ENCODE measurements at regions not wholly inside any gene's neighbourhood (a gene's known extent, or its start where the extent isn't known, plus 50 kb on each side); places are given as distances from the start of the nearest gene placed in this dataset.
"Not testable (repeated sequence)": the region's sequence is repeated elsewhere in the genome, so short reads cannot be mapped to it uniquely, and the experiment has no call there.

DNA sequence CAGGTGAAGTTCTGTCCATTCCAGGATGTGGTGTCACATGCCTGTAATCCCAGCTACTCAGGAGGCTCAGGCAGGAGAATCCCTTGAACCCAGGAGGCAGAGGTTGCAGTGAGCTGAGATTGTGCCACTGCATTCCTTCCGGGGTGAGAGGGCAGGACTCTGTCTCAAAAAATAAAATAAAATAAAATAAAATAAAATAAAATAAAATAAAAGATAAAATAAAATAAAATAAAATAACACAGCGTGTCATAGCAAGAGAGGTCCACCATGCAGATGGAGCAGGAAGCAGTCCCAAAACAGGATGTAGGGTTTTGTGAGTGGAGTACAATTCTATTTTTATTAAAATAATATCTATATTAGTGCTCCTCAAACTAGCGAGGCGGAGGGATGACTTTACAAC lies 83.1 kb upstream of the CD82 start:
- WGBS (ENCODE audit: insufficient coverage): no CpG with 5 or more reads among the region's 4 CpGs
- H3K27ac Mint-ChIP-seq; H3K4me3 Mint-ChIP-seq; H3K4me3 ChIP-seq (ENCODE audit: control extremely low read depth in 1 of 5, extremely low read depth in 1 of 5, insufficient read depth in 1 of 5, low read depth in 2 of 5, low read length in 4 of 5); CTCF ChIA-PET; intact Hi-C loops (cut with micrococcal nuclease); H3K36me3 ChIP-seq (replicated peaks in 1 of 2; ENCODE audit: control extremely low read depth in 1 of 2, control insufficient read depth in 1 of 2, extremely low read depth in 1 of 2, insufficient read depth in 2 of 2, low read length in 1 of 2); H3K27me3 ChIP-seq (replicated peaks in 1 of 4; ENCODE audit: control extremely low read depth in 1 of 4, control insufficient read depth in 3 of 4, insufficient read depth in 4 of 4, low read length in 3 of 4); POLR2A ChIA-PET; H3K27ac ChIP-seq (ENCODE audit: low read length in 2 of 2); H3K4me2 ChIP-seq (replicated peaks; ENCODE audit: low read depth, low read length, poor library complexity, severe bottlenecking); H3K79me2 ChIP-seq (ENCODE audit: control insufficient read depth, insufficient read depth, low read length); H4K20me1 ChIP-seq (ENCODE audit: control insufficient read depth, insufficient read depth, low read length, poor library complexity, severe bottlenecking); H3K4me1 ChIP-seq (ENCODE audit: control insufficient read depth in 2 of 2, insufficient read depth in 2 of 2, low read length in 2 of 2); ATAC-seq (ENCODE audit: low read depth); H3K9me3 Mint-ChIP-seq (ENCODE audit: insufficient read depth); DNase-seq; H2AFZ ChIP-seq (ENCODE audit: insufficient read depth, low read depth, low read length, poor library complexity, severe bottlenecking); H3K27me3 Mint-ChIP-seq; H3K9ac ChIP-seq (ENCODE audit: low read length); H3K4me1 Mint-ChIP-seq: not testable (repeated sequence)
- H3K9me3 ChIP-seq (ENCODE audit: control extremely low read depth in 1 of 3, control insufficient read depth in 2 of 3, insufficient read depth in 1 of 3, low read length in 2 of 3): peaks cover 0 to 21% (median 0%) of the 10 kb centered on the region in 3 donors

DNA sequence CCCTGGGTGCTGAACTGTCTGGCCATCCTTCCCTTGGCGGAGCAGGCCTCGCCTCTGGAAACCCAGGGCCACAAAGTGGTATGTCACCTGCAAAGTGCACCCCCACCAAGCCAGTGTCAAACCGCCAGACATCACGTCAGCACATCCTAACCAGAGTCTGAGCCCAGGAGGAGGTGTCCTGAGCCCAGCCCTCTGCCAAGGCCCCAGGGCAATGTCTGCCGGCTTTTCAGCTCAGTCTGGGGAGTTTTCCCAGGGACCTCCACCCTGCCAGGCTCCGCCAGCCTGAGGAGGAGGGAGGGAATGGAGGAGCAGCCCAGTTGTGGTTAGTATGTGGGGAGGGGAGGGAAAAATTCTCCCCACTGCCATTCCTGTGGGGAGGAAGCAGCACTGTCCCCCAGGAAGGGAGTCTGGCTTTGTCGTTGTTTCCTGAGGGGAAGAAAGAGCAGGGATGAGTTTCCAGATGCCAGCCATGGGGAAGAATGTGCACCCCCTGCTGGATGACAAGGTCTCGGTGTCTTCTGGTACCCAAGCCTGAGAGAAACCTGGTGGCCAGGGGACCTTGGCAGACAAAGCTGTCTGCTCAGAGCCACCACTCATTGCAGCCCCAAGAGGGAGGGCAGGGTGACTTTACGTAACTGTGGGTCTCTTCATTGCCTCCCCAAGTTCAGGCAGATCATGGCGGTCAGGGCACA lies 81.4 kb upstream of the CD82 start:
- Mint-ChIP-seq H3K27ac (no peak overlapping the region), H3K4me3 (no peak overlapping the region), H3K27me3 (peaks cover 5% of the 10 kb centered on the region), H3K9me3 (ENCODE audit: insufficient read depth) (no peaks in the 10 kb centered on the region), H3K4me1 (no peaks in the 10 kb centered on the region)
- Histone ChIP-seq H3K27me3 (replicated peaks in 1 of 4; ENCODE audit: control extremely low read depth in 1 of 4, control insufficient read depth in 3 of 4, insufficient read depth in 4 of 4, low read length in 3 of 4) (peaks cover 0 to 3% (median 0%) of the 10 kb centered on the region in 4 experiments), H3K4me3 (ENCODE audit: control extremely low read depth in 1 of 5, extremely low read depth in 1 of 5, insufficient read depth in 1 of 5, low read depth in 2 of 5, low read length in 4 of 5) (no peak overlapping the region), H3K9ac (ENCODE audit: low read length) (no peak overlapping the region), H3K4me2 (replicated peaks; ENCODE audit: low read depth, low read length, poor library complexity, severe bottlenecking) (no peak overlapping the region), H3K9me3 (ENCODE audit: control extremely low read depth in 1 of 3, control insufficient read depth in 2 of 3, insufficient read depth in 1 of 3, low read length in 2 of 3) (peaks cover 0 to 28% (median 0%) of the 10 kb centered on the region in 3 donors), H3K4me1 (ENCODE audit: control insufficient read depth in 2 of 2, insufficient read depth in 2 of 2, low read length in 2 of 2) (no peaks in the 10 kb centered on the region), H3K36me3 (replicated peaks in 1 of 2; ENCODE audit: control extremely low read depth in 1 of 2, control insufficient read depth in 1 of 2, extremely low read depth in 1 of 2, insufficient read depth in 2 of 2, low read length in 1 of 2) (no peaks in the 10 kb centered on the region), H3K79me2 (ENCODE audit: control insufficient read depth, insufficient read depth, low read length) (no peaks in the 10 kb centered on the region), H3K27ac (ENCODE audit: low read length in 2 of 2) (no peak overlapping the region), H4K20me1 (ENCODE audit: control insufficient read depth, insufficient read depth, low read length, poor library complexity, severe bottlenecking) (no peaks in the 10 kb centered on the region), H2AFZ (ENCODE audit: insufficient read depth, low read depth, low read length, poor library complexity, severe bottlenecking) (no peak overlapping the region)
- intact Hi-C loops (cut with micrococcal nuclease): no loop called here
- 85% methylated on average over 9 of the region's 10 CpGs for WGBS (ENCODE audit: insufficient coverage)
- CTCF ChIA-PET: no interaction called here
- TF ChIP-seq, protein P1, sequence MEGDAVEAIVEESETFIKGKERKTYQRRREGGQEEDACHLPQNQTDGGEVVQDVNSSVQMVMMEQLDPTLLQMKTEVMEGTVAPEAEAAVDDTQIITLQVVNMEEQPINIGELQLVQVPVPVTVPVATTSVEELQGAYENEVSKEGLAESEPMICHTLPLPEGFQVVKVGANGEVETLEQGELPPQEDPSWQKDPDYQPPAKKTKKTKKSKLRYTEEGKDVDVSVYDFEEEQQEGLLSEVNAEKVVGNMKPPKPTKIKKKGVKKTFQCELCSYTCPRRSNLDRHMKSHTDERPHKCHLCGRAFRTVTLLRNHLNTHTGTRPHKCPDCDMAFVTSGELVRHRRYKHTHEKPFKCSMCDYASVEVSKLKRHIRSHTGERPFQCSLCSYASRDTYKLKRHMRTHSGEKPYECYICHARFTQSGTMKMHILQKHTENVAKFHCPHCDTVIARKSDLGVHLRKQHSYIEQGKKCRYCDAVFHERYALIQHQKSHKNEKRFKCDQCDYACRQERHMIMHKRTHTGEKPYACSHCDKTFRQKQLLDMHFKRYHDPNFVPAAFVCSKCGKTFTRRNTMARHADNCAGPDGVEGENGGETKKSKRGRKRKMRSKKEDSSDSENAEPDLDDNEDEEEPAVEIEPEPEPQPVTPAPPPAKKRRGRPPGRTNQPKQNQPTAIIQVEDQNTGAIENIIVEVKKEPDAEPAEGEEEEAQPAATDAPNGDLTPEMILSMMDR (IDR thresholded peaks at IDR 0.05): no peak
- no peak for TF ChIP-seq EZH2 (IDR thresholded peaks at IDR 0.05; ENCODE audit: borderline replicate concordance, insufficient read depth, low read depth, low read length, poor library complexity, severe bottlenecking)
- DNase-seq (no peak), ATAC-seq (ENCODE audit: low read depth) (no peak)
- POLR2A ChIA-PET: no interaction called here
